ENCODE measurements at regions not wholly inside any gene's neighbourhood (a gene's known extent, or its start where the extent isn't known, plus 50 kb on each side); places are given as distances from the start of the nearest gene placed in this dataset.

GRCh38 chr5:36481454-36482120 lies 124.8 kb upstream of the SLC1A3 start (continued):
- TF ChIP-seq ZBTB11 (CRISPR knock-in tag; IDR thresholded peaks at IDR 0.05): no peak

GRCh38 chr5:36482812-36483211 lies 123.6 kb upstream of the SLC1A3 start:
- Histone ChIP-seq H4K20me1 (ENCODE audit: control insufficient read depth, insufficient read depth) (no peaks in the 10 kb centered on the region), H3K9ac (ENCODE audit: control insufficient read depth, insufficient read depth, low read length) (no peak overlapping the region), H3K27ac (ENCODE audit: control insufficient read depth, insufficient read depth) (no peak overlapping the region), H3K4me3 (no peak overlapping the region), H3K36me3 (ENCODE audit: control insufficient read depth in 2 of 2, insufficient read depth in 2 of 2, low read length in 1 of 2) (no peaks in the 10 kb centered on the region), H3K79me2 (ENCODE audit: control insufficient read depth, insufficient read depth, low read length) (no peaks in the 10 kb centered on the region), H3K4me2 (ENCODE audit: control insufficient read depth, insufficient read depth) (no peak overlapping the region), H3K27me3 (replicated peaks in 1 of 2; ENCODE audit: control insufficient read depth in 2 of 2, insufficient read depth in 2 of 2, low read length in 1 of 2) (no peaks in the 10 kb centered on the region), H2AFZ (ENCODE audit: control insufficient read depth, low read depth, low read length) (no peak overlapping the region), H3K9me3 (replicated peaks; ENCODE audit: control insufficient read depth, insufficient read depth, low read length) (no peaks in the 10 kb centered on the region), H3K4me1 (ENCODE audit: control insufficient read depth, insufficient read depth, low read length) (no peaks in the 10 kb centered on the region)
- in situ Hi-C loops (cut with MboI) (no loop called here), intact Hi-C loops (cut with micrococcal nuclease; ENCODE audit: unreplicated experiment) (no loop called here)
- RAD21 ChIA-PET (ENCODE audit: unreplicated experiment): interaction anchor here (0.6 kb wide), 1 partner anchor 217 kb away, joined by 3 read pairs; no protein-coding TSS in a partner anchor
- no peak for ATAC-seq
- no peak for DNase-seq (ENCODE audit: low read depth, low spot score)
- TF ChIP-seq CREB1 (IDR thresholded peaks at IDR 0.05; ENCODE audit: low read depth) (no peak), BCLAF1 (IDR thresholded peaks at IDR 0.05) (no peak), KLF5 (IDR thresholded peaks at IDR 0.05; ENCODE audit: partially characterized antibody) (no peak), FOXK2 (IDR thresholded peaks at IDR 0.05) (no peak), SRF (IDR thresholded peaks at IDR 0.05; ENCODE audit: low read depth in 2 of 2, low read length in 2 of 2) (no peak), YY1 (IDR thresholded peaks at IDR 0.05; ENCODE audit: low read depth, low read length) (no peak), RCOR1 (conservative IDR thresholded peaks at IDR 0.05; ENCODE audit: low read depth, low read length) (no peak)
- BruUV-seq (replicated peaks): no TSS peak
- no peak for FAIRE-seq
- POLR2A ChIA-PET: no interaction called here
- CTCF ChIA-PET: no interaction called here
- SMC1A ChIA-PET (ENCODE audit: uncharacterized antibody, unreplicated experiment): no interaction called here
